Endothelial cell (in vitro differentiated cells): ENCODE measurements at regions not wholly inside any gene's neighbourhood (a gene's known extent, or its start where the extent isn't known, plus 50 kb on each side); places are given as distances from the start of the nearest gene placed in this dataset.

ENCODE experiments used
- DNase-seq: peaks from one replicate; pipeline ENCODE4 v3.0.0; 2021; ENCODE audit warnings: low spot score
- H3K27ac Mint-ChIP-seq: one replicate; pipeline ENCODE4 v1.8.0; 2021; ENCODE audit warnings: mixed read lengths, inconsistent platforms; ENCODE audit not compliant: unreplicated experiment
- H3K27me3 Mint-ChIP-seq: one replicate; pipeline ENCODE4 v1.8.0; 2021; ENCODE audit warnings: mild to moderate bottlenecking, moderate library complexity, mixed read lengths, inconsistent platforms; ENCODE audit not compliant: unreplicated experiment
- H3K36me3 Mint-ChIP-seq: one replicate; pipeline ENCODE4 v1.8.0; 2021; ENCODE audit warnings: mild to moderate bottlenecking, low read depth, mixed read lengths, inconsistent platforms; ENCODE audit not compliant: unreplicated experiment
- H3K4me1 Mint-ChIP-seq: one replicate; pipeline ENCODE4 v1.8.0; 2021; ENCODE audit warnings: mild to moderate bottlenecking, mixed read lengths, inconsistent platforms; ENCODE audit not compliant: unreplicated experiment
- H3K4me3 Mint-ChIP-seq: one replicate; pipeline ENCODE4 v1.8.0; 2021; ENCODE audit warnings: mild to moderate bottlenecking, mixed read lengths, inconsistent platforms; ENCODE audit not compliant: unreplicated experiment
- H3K9me3 Mint-ChIP-seq: one replicate; pipeline ENCODE4 v1.8.0; 2021; ENCODE audit warnings: mixed read lengths, inconsistent platforms; ENCODE audit not compliant: unreplicated experiment
- CTCF ChIP-seq: fragments of 200-600 bp; sonication (generic); IDR thresholded peaks from one replicate; pipeline ENCODE4 v1.5.0; 2021; ENCODE audit warnings: antibody characterized with exemption; ENCODE audit not compliant: unreplicated experiment

- DNase-seq: no peak
- H3K27ac Mint-ChIP-seq: no peak overlapping the region
- H3K4me3 Mint-ChIP-seq: no peak overlapping the region
- no peaks in the 10 kb centered on the region for H3K9me3 Mint-ChIP-seq
- H3K4me1 Mint-ChIP-seq: peaks cover 2% of the 10 kb centered on the region
- no peaks in the 10 kb centered on the region for H3K27me3 Mint-ChIP-seq
- TF ChIP-seq CTCF: no peak
- no peaks in the 10 kb centered on the region for H3K36me3 Mint-ChIP-seq
Observed at GRCh38 chr5:165829504-165829903, 2324.1 kb downstream of the MAT2B start.

GRCh38 chr5:165834891-165835290 is 2329.5 kb downstream of the MAT2B start:
- Mint-ChIP-seq H3K4me1 (no peaks in the 10 kb centered on the region), H3K9me3 (no peaks in the 10 kb centered on the region), H3K36me3 (no peaks in the 10 kb centered on the region), H3K27me3 (no peaks in the 10 kb centered on the region), H3K27ac (no peak overlapping the region), H3K4me3 (no peak overlapping the region)
- no peak for DNase-seq
- TF ChIP-seq CTCF: no peak

- no peaks in the 10 kb centered on the region for H3K27me3 Mint-ChIP-seq
- TF ChIP-seq CTCF: no peak
- H3K27ac Mint-ChIP-seq: no peak overlapping the region
- H3K36me3 Mint-ChIP-seq: no peaks in the 10 kb centered on the region
- H3K9me3 Mint-ChIP-seq: no peaks in the 10 kb centered on the region
- DNase-seq: no peak
- no peak overlapping the region for H3K4me3 Mint-ChIP-seq
- H3K4me1 Mint-ChIP-seq: no peaks in the 10 kb centered on the region
Observed at GRCh38 chr5:165836046-165836445, 2330.6 kb downstream of the MAT2B start.

- no peaks in the 10 kb centered on the region for H3K36me3 Mint-ChIP-seq
- DNase-seq: no peak
- no peak overlapping the region for H3K4me3 Mint-ChIP-seq
- TF ChIP-seq CTCF: no peak
- H3K4me1 Mint-ChIP-seq: no peaks in the 10 kb centered on the region
- no peaks in the 10 kb centered on the region for H3K27me3 Mint-ChIP-seq
- no peak overlapping the region for H3K27ac Mint-ChIP-seq
- H3K9me3 Mint-ChIP-seq: no peaks in the 10 kb centered on the region
Observed at GRCh38 chr5:165837286-165837685, 2331.9 kb downstream of the MAT2B start.

- Mint-ChIP-seq H3K4me3 (no peak overlapping the region), H3K4me1 (peaks cover 4% of the 10 kb centered on the region), H3K27me3 (no peaks in the 10 kb centered on the region), H3K27ac (no peak overlapping the region), H3K36me3 (no peaks in the 10 kb centered on the region), H3K9me3 (no peaks in the 10 kb centered on the region)
- no peak for DNase-seq
- TF ChIP-seq CTCF: no peak
Observed at GRCh38 chr5:165844571-165844970, 2339.2 kb downstream of the MAT2B start.
